ENCODE measurements at regions not wholly inside any gene's neighbourhood (a gene's known extent, or its start where the extent isn't known, plus 50 kb on each side); places are given as distances from the start of the nearest gene placed in this dataset.
"Not testable (repeated sequence)": the region's sequence is repeated elsewhere in the genome, so short reads cannot be mapped to it uniquely, and the experiment has no call there.

- H4K20me1 ChIP-seq (ENCODE audit: insufficient read depth, low read length); H3K23ac ChIP-seq (ENCODE audit: low read depth, low read length); H3K18ac ChIP-seq (ENCODE audit: low read depth, low read length); H2BK15ac ChIP-seq (ENCODE audit: low read depth, low read length); H3K27ac ChIP-seq (ENCODE audit: insufficient read depth, low read length); H3K56ac ChIP-seq (ENCODE audit: extremely low read depth, insufficient read depth, low read length); dilution Hi-C loops (cut with HindIII; ENCODE audit: low sequenced_read_pairs, unreplicated experiment); in situ Hi-C loops (cut with MboI; ENCODE audit: low sequenced_read_pairs); BruUV-seq (replicated peaks); H4K91ac ChIP-seq (ENCODE audit: insufficient read depth, low read depth, low read length); H3K4me2 ChIP-seq (ENCODE audit: low read depth, low read length); H3K9me1 ChIP-seq (ENCODE audit: insufficient read depth, low read length); H2AFZ ChIP-seq (replicated peaks; ENCODE audit: low read length, poor library complexity); H2BK20ac ChIP-seq (ENCODE audit: low read depth, low read length); H3K4ac ChIP-seq (ENCODE audit: low read depth, low read length); H3K27me3 ChIP-seq (ENCODE audit: control insufficient read depth, insufficient read depth, low read length); ATAC-seq (ENCODE audit: low read depth); H3K9me3 ChIP-seq (ENCODE audit: control insufficient read depth, insufficient read depth, low read length); H2BK120ac ChIP-seq (ENCODE audit: low read depth, low read length); H4K5ac ChIP-seq (ENCODE audit: low read depth, low read length); H3K36me3 ChIP-seq (ENCODE audit: control insufficient read depth, insufficient read depth, low read length); H3K9ac ChIP-seq (ENCODE audit: low read depth, low read length); H3K4me3 ChIP-seq (ENCODE audit: insufficient read depth, low read depth, low read length); DNase-seq; CTCF ChIA-PET; H2AK5ac ChIP-seq (ENCODE audit: low read depth, low read length); H3K4me1 ChIP-seq (ENCODE audit: control insufficient read depth, insufficient read depth, low read length); H3K14ac ChIP-seq (replicated peaks; ENCODE audit: low read depth, low read length); H2BK5ac ChIP-seq (ENCODE audit: low read depth, low read length, poor library complexity, severe bottlenecking); H4K8ac ChIP-seq (ENCODE audit: low read depth in 2 of 2, low read length in 2 of 2); H2AK9ac ChIP-seq (replicated peaks; ENCODE audit: low read depth, low read length, poor library complexity); POLR2A ChIA-PET (ENCODE audit: unreplicated experiment); H3K79me1 ChIP-seq (ENCODE audit: low read depth in 1 of 2, low read length in 2 of 2): not testable (repeated sequence)
- intact Hi-C loops (cut with micrococcal nuclease), result loop anchor here (10.0 kb wide), 1 partner anchor 115 kb away; the partner anchor contains the start of gene IGFBP3
- WGBS, 2 experiments (ENCODE audit: extremely low coverage in 2 of 2, insufficient read length in 1 of 2), result no CpG with 5 or more reads among the region's 1 CpG
These were observed 118.7 kb upstream of the IGFBP3 start for GRCh38 chr7:46039813-46040212.

Data from IMR-90 (cell line).